ENCODE measurements at regions not wholly inside any gene's neighbourhood (a gene's known extent, or its start where the extent isn't known, plus 50 kb on each side); places are given as distances from the start of the nearest gene placed in this dataset.
"Not testable (repeated sequence)": the region's sequence is repeated elsewhere in the genome, so short reads cannot be mapped to it uniquely, and the experiment has no call there.

GRCh38 chr13:22940090-22940710, 240.6 kb upstream of the SGCG start:
- Histone ChIP-seq H3K4me1 (ENCODE audit: insufficient read depth, low read length) (no peaks in the 10 kb centered on the region), H2AFZ (ENCODE audit: low read depth, low read length) (no peak overlapping the region), H3K36me3 (ENCODE audit: insufficient read depth, low read length) (no peaks in the 10 kb centered on the region), H3K27me3 (ENCODE audit: insufficient read depth, low read length) (no peaks in the 10 kb centered on the region), H3K4me3 (ENCODE audit: low read length) (no peak overlapping the region), H3K9me3 (ENCODE audit: low read length) (no peaks in the 10 kb centered on the region)

- Histone ChIP-seq H2AFZ (ENCODE audit: low read depth, low read length) (no peak overlapping the region), H3K9me3 (ENCODE audit: low read length) (no peaks in the 10 kb centered on the region), H3K4me3 (ENCODE audit: low read length) (no peak overlapping the region), H3K36me3 (ENCODE audit: insufficient read depth, low read length) (no peaks in the 10 kb centered on the region), H3K4me1 (ENCODE audit: insufficient read depth, low read length) (no peaks in the 10 kb centered on the region), H3K27me3 (ENCODE audit: insufficient read depth, low read length) (no peaks in the 10 kb centered on the region)
Measured at GRCh38 chr13:22940736-22941135, 240.0 kb upstream of the SGCG start.

- not testable (repeated sequence) for H3K36me3 ChIP-seq (ENCODE audit: insufficient read depth, low read length); H3K27me3 ChIP-seq (ENCODE audit: insufficient read depth, low read length); H3K9me3 ChIP-seq (ENCODE audit: low read length); H2AFZ ChIP-seq (ENCODE audit: low read depth, low read length); H3K4me1 ChIP-seq (ENCODE audit: insufficient read depth, low read length); H3K4me3 ChIP-seq (ENCODE audit: low read length)
Measured at GRCh38 chr13:22941495-22941894, 239.3 kb upstream of the SGCG start.

GRCh38 chr13:22942831-22943230, 237.9 kb upstream of the SGCG start:
- not testable (repeated sequence) for H3K4me1 ChIP-seq (ENCODE audit: insufficient read depth, low read length); H3K36me3 ChIP-seq (ENCODE audit: insufficient read depth, low read length); H2AFZ ChIP-seq (ENCODE audit: low read depth, low read length); H3K27me3 ChIP-seq (ENCODE audit: insufficient read depth, low read length); H3K9me3 ChIP-seq (ENCODE audit: low read length); H3K4me3 ChIP-seq (ENCODE audit: low read length)

GRCh38 chr13:22944378-22944777, 236.4 kb upstream of the SGCG start:
- H2AFZ ChIP-seq (ENCODE audit: low read depth, low read length), result no peak overlapping the region
- no peaks in the 10 kb centered on the region for H3K4me1 ChIP-seq (ENCODE audit: insufficient read depth, low read length)
- no peaks in the 10 kb centered on the region for H3K36me3 ChIP-seq (ENCODE audit: insufficient read depth, low read length)
- H3K9me3 ChIP-seq (ENCODE audit: low read length), result no peaks in the 10 kb centered on the region
- H3K27me3 ChIP-seq (ENCODE audit: insufficient read depth, low read length), result no peaks in the 10 kb centered on the region
- H3K4me3 ChIP-seq (ENCODE audit: low read length), result no peak overlapping the region

GRCh38 chr13:22945321-22946226, 235.2 kb upstream of the SGCG start:
- Histone ChIP-seq H3K4me1 (ENCODE audit: insufficient read depth, low read length) (no peaks in the 10 kb centered on the region), H3K4me3 (ENCODE audit: low read length) (no peak overlapping the region), H2AFZ (ENCODE audit: low read depth, low read length) (no peak overlapping the region), H3K36me3 (ENCODE audit: insufficient read depth, low read length) (no peaks in the 10 kb centered on the region), H3K27me3 (ENCODE audit: insufficient read depth, low read length) (no peaks in the 10 kb centered on the region), H3K9me3 (ENCODE audit: low read length) (no peaks in the 10 kb centered on the region)

- no peaks in the 10 kb centered on the region for H3K4me1 ChIP-seq (ENCODE audit: insufficient read depth, low read length)
- no peak overlapping the region for H2AFZ ChIP-seq (ENCODE audit: low read depth, low read length)
- H3K4me3 ChIP-seq (ENCODE audit: low read length), result no peak overlapping the region
- no peaks in the 10 kb centered on the region for H3K36me3 ChIP-seq (ENCODE audit: insufficient read depth, low read length)
- H3K9me3 ChIP-seq (ENCODE audit: low read length), result no peaks in the 10 kb centered on the region
- no peaks in the 10 kb centered on the region for H3K27me3 ChIP-seq (ENCODE audit: insufficient read depth, low read length)
Measured at GRCh38 chr13:22948421-22948820, 232.4 kb upstream of the SGCG start.

GRCh38 chr13:22952018-22952417, 228.8 kb upstream of the SGCG start:
- not testable (repeated sequence) for H3K4me1 ChIP-seq (ENCODE audit: insufficient read depth, low read length); H3K9me3 ChIP-seq (ENCODE audit: low read length); H2AFZ ChIP-seq (ENCODE audit: low read depth, low read length); H3K4me3 ChIP-seq (ENCODE audit: low read length); H3K36me3 ChIP-seq (ENCODE audit: insufficient read depth, low read length); H3K27me3 ChIP-seq (ENCODE audit: insufficient read depth, low read length)

GRCh38 chr13:22955147-22955546, 225.6 kb upstream of the SGCG start:
- not testable (repeated sequence) for H3K4me3 ChIP-seq (ENCODE audit: low read length); H3K36me3 ChIP-seq (ENCODE audit: insufficient read depth, low read length); H3K9me3 ChIP-seq (ENCODE audit: low read length); H3K4me1 ChIP-seq (ENCODE audit: insufficient read depth, low read length); H2AFZ ChIP-seq (ENCODE audit: low read depth, low read length); H3K27me3 ChIP-seq (ENCODE audit: insufficient read depth, low read length)

- H3K4me1 ChIP-seq (ENCODE audit: insufficient read depth, low read length); H2AFZ ChIP-seq (ENCODE audit: low read depth, low read length); H3K36me3 ChIP-seq (ENCODE audit: insufficient read depth, low read length): not testable (repeated sequence)
Measured at GRCh38 chr13:22956456-22957115, 224.2 kb upstream of the SGCG start.

GRCh38 chr13:22959859-22960258, 220.9 kb upstream of the SGCG start:
- H2AFZ ChIP-seq (ENCODE audit: low read depth, low read length); H3K27me3 ChIP-seq (ENCODE audit: insufficient read depth, low read length); H3K4me1 ChIP-seq (ENCODE audit: insufficient read depth, low read length); H3K36me3 ChIP-seq (ENCODE audit: insufficient read depth, low read length); H3K9me3 ChIP-seq (ENCODE audit: low read length); H3K4me3 ChIP-seq (ENCODE audit: low read length): not testable (repeated sequence)

More at GRCh38 chr13:22956456-22957115, 224.2 kb upstream of the SGCG start:
- H3K4me3 ChIP-seq (ENCODE audit: low read length); H3K9me3 ChIP-seq (ENCODE audit: low read length); H3K27me3 ChIP-seq (ENCODE audit: insufficient read depth, low read length): not testable (repeated sequence)

- no peaks in the 10 kb centered on the region for H3K36me3 ChIP-seq (ENCODE audit: insufficient read depth, low read length)
- H3K4me3 ChIP-seq (ENCODE audit: low read length), result no peak overlapping the region
- H2AFZ ChIP-seq (ENCODE audit: low read depth, low read length), result no peak overlapping the region
- no peaks in the 10 kb centered on the region for H3K9me3 ChIP-seq (ENCODE audit: low read length)
- H3K4me1 ChIP-seq (ENCODE audit: insufficient read depth, low read length), result no peaks in the 10 kb centered on the region
- no peaks in the 10 kb centered on the region for H3K27me3 ChIP-seq (ENCODE audit: insufficient read depth, low read length)
Measured at GRCh38 chr13:22960827-22961226, 220.0 kb upstream of the SGCG start.

GRCh38 chr13:22961342-22961741, 219.4 kb upstream of the SGCG start:
- not testable (repeated sequence) for H3K27me3 ChIP-seq (ENCODE audit: insufficient read depth, low read length); H3K36me3 ChIP-seq (ENCODE audit: insufficient read depth, low read length); H2AFZ ChIP-seq (ENCODE audit: low read depth, low read length); H3K4me3 ChIP-seq (ENCODE audit: low read length); H3K4me1 ChIP-seq (ENCODE audit: insufficient read depth, low read length); H3K9me3 ChIP-seq (ENCODE audit: low read length)

Measured in neuron (in vitro differentiated cells).